HG03558 (cell line): ENCODE measurements at regions not wholly inside any gene's neighbourhood (a gene's known extent, or its start where the extent isn't known, plus 50 kb on each side); places are given as distances from the start of the nearest gene placed in this dataset.

ENCODE experiments used
- ATAC-seq: cut with Tn5 transposase; IDR thresholded peaks from one replicate; pipeline ENCODE4 v1.9.1; 2021; ENCODE audit warnings: moderate number of reproducible peaks; ENCODE audit not compliant: unreplicated experiment; ENCODE audit errors: extremely low read depth

- ATAC-seq, result no peak
Measured at GRCh38 chr5:114686356-114686755, 324.5 kb downstream of the KCNN2 start.

- ATAC-seq, result no peak
Measured at GRCh38 chr5:114678778-114679177, 316.9 kb downstream of the KCNN2 start.

DNA sequence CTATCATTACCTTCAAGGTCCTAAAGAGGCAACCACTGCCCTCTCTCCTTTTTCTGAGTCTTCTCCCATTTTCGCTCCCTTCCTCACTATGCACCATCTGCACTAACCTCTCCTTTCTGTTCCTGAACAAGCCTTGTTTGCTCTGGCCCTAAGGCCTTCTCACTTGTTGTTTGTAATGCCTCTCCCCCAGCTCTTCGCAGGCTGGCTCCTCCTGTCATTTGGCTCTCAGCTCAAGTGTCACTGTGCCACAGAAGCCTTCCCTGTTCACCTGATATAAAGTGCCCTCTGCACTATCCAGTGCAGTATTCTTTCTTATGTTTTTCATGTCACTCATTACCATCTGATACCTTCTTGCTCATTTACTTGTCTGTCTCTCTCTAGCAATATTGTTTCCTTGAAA lies 303.7 kb downstream of the KCNN2 start:
- no peak for ATAC-seq

DNA sequence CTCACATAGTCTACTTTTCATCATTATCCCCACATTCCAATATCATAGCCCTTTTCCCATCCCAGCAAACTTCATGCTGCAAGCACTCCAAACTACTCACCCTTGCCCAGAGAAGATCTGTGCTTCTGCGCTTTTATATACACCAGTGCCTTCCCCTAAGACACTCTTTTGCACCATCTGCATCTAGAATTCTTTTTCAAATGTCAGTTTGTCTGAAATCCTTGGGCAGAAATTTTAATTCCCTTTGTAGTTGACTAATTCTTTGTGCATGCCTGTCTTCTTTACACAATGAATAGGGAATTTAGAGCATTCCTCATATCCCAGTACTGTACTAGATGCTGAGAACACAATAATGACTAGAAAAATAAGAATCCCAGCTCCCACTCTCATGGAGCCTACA lies 298.9 kb downstream of the KCNN2 start:
- ATAC-seq, result no peak

- ATAC-seq, result no peak
Measured at GRCh38 chr5:114658194-114658593, 296.3 kb downstream of the KCNN2 start.

- ATAC-seq, result no peak
Measured at GRCh38 chr5:114657342-114658130, 295.7 kb downstream of the KCNN2 start.

GRCh38 chr5:114649878-114650277 lies 288.0 kb downstream of the KCNN2 start:
- no peak for ATAC-seq

DNA sequence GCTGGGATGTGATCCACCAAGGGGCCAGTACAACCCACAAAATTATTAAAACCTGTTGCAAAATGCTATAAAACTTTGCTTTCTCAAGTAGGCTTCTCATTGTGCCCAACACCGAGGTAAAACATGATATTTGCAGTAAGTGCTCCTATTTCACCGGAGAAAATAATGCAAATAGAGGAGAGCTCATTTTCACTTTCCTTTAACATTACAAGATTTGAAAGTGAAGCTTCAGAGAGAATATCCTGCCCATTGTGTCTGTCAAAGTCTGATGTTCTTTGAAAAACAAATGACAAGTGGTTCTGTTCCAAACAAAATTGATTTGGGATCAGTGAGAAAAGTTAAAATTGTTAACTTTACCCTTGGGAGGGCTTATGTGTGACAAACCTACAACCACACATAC lies 287.1 kb downstream of the KCNN2 start:
- no peak for ATAC-seq

DNA sequence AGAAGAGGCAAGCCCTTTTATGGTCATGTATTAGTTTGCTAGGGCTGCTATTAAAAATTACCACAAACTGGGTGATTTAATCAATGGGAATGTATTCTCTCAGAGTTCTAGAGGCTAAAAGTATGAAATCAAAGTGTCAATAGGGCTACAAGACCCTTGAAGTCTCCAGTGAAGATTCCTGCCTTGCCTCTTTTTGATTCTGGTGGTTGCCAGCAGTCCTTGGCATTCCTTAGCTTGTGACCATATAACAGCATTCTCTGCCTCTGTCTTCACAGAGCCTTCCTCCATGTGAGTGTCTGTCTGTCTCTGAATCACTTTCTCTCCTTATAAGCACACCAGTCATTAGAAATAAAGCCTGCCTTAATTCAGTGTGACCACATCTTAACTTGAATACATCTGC lies 282.7 kb downstream of the KCNN2 start:
- no peak for ATAC-seq

GRCh38 chr5:114636271-114636670 lies 274.4 kb downstream of the KCNN2 start:
- ATAC-seq, result no peak

GRCh38 chr5:114634967-114635901 lies 273.4 kb downstream of the KCNN2 start:
- ATAC-seq, result no peak

GRCh38 chr5:114634517-114634916 lies 272.6 kb downstream of the KCNN2 start:
- no peak for ATAC-seq

DNA sequence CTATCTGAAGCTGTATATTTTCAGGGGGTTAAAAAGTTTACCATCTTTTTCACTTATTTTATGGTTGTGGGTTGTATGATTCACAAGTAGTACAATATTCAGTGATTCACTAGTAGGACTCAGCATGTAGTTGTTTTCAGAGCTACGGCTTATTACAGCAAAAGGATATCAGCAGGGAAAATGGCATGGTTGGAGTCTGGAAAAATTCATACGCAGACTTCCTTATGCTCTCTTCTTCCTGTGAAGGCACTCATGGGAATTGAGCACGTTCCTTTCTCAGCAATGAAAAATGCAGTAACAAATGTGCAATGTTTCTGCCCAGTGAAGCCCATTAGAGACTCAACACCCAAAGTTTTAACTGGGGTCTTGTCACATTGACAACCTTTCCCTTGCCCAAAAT lies 250.5 kb downstream of the KCNN2 start:
- no peak for ATAC-seq

- ATAC-seq, result no peak
Measured at GRCh38 chr5:114581136-114581535, 219.3 kb downstream of the KCNN2 start.

DNA sequence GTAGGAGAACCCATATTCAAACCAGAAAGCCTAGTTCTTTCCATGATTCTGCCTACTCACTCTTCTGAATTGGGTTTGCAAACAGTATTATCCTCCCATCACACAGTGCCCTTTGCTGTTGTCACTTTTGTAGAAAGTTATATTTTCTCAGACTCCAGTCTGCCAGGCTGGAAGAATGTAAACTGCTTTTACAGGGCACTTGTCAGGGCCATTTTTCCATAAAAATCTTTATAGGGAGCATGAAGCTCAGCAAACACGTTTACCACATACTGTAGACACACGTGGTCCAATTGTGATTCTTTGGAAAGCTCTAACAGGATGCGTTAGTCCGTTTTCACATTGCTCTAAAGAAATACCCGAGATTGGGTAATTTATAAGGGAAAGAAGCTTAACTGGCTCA lies 204.0 kb downstream of the KCNN2 start:
- no peak for ATAC-seq

GRCh38 chr5:114565139-114565538 lies 203.3 kb downstream of the KCNN2 start:
- ATAC-seq, result no peak

DNA sequence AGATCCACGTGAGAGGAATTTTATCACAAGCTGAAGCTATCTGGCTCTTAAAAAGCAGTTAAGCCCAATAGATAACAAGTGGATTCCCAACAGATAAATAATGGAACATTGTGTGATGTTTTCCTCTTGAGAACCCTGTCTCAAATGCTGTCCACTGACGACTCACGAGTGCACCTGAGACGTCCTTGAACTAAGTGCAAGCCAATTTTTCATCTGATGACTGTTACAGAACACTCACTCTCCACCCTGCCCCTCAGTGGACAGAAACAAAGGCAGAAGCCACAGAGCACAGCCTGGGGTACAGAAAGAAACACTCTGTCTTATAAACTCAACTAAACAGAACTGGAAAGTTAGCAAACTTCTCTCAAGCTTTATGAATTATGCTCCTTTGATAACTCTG lies 199.5 kb downstream of the KCNN2 start:
- no peak for ATAC-seq
